GM12873 (cell line): ENCODE measurements at regions not wholly inside any gene's neighbourhood (a gene's known extent, or its start where the extent isn't known, plus 50 kb on each side); places are given as distances from the start of the nearest gene placed in this dataset.

ENCODE experiments used
- CTCF ChIP-seq: IDR thresholded peaks from 2 replicates; pipeline ENCODE4 v1.5.1; 2012; ENCODE audit warnings: low read depth, mild to moderate bottlenecking, moderate library complexity, low read length, control low read depth; ENCODE audit not compliant: insufficient read depth; ENCODE audit errors: missing control alignments

GRCh38 chr6:33961691-33962090, 157.9 kb upstream of the MLN start:
- no peak for TF ChIP-seq CTCF

GRCh38 chr6:33960345-33961313, 156.8 kb upstream of the MLN start:
- no peak for TF ChIP-seq CTCF

- no peak for TF ChIP-seq CTCF
Measured at GRCh38 chr6:33959661-33960344, 156.0 kb upstream of the MLN start.

GRCh38 chr6:33959329-33959651, 155.5 kb upstream of the MLN start:
- no peak for TF ChIP-seq CTCF

- TF ChIP-seq CTCF, result peak; percentile 55
Measured at GRCh38 chr6:33958526-33959328, 154.9 kb upstream of the MLN start.

GRCh38 chr6:33957892-33958525, 154.2 kb upstream of the MLN start:
- TF ChIP-seq CTCF, result no peak
